IMR-90 (cell line): ENCODE measurements at regions not wholly inside any gene's neighbourhood (a gene's known extent, or its start where the extent isn't known, plus 50 kb on each side); places are given as distances from the start of the nearest gene placed in this dataset.

Source experiments
- ATAC-seq: fragments of 200-7000 bp; cut with Tn5 transposase; 2 replicates; pipeline ENCODE4 v1.9.1; 2020; ENCODE audit warnings: low read depth, mild to moderate bottlenecking, moderate library complexity
- BruUV-seq: library from RNA; stranded (reverse); fragments of 400-500 nt; replicated peaks from 2 replicates; lab custom pipeline; 2021; lab: Mats Ljungman, UMichigan
- CTCF ChIA-PET: fragments of 300-600 bp; formaldehyde crosslinking; extraction: SDS; loops from one replicate; lab custom pipeline; 2021; ENCODE audit warnings: antibody characterized with exemption; lab: Yijun Ruan, JAX
- POLR2A ChIA-PET: fragments of 300-600 bp; sonication (Branson Sonifier 250); formaldehyde crosslinking; loops from one replicate; lab custom pipeline; 2022; ENCODE audit warnings: antibody characterized with exemption; ENCODE audit not compliant: unreplicated experiment; lab: Charles Lee
- DNase-seq: peaks from one replicate; pipeline ENCODE4 v3.0.0; 2013
- H2AFZ ChIP-seq: replicated peaks from 2 replicates; pipeline ENCODE3; 2013; ENCODE audit warnings: low read length, mild to moderate bottlenecking; ENCODE audit not compliant: poor library complexity
- H2AK5ac ChIP-seq: 2 replicates; pipeline ENCODE4 v1.6.1; 2013; ENCODE audit warnings: low read depth, low read length, inconsistent platforms
- H2AK9ac ChIP-seq: replicated peaks from 2 replicates; pipeline ENCODE3; 2013; ENCODE audit warnings: mild to moderate bottlenecking, low read depth, low read length, moderate library complexity; ENCODE audit not compliant: poor library complexity
- H2BK120ac ChIP-seq: 2 replicates; pipeline ENCODE4 v1.6.1; 2013; ENCODE audit warnings: low read depth, low read length, inconsistent platforms
- H2BK15ac ChIP-seq: 3 replicates; pipeline ENCODE4 v1.6.1; 2013; ENCODE audit warnings: low read depth, low read length, inconsistent platforms
- H2BK20ac ChIP-seq: 2 replicates; pipeline ENCODE4 v1.6.1; 2013; ENCODE audit warnings: low read depth, mild to moderate bottlenecking, inconsistent platforms, low read length, moderate library complexity
- H2BK5ac ChIP-seq: 2 replicates; pipeline ENCODE4 v1.6.1; 2013; ENCODE audit warnings: mild to moderate bottlenecking, low read depth, low read length, inconsistent platforms; ENCODE audit not compliant: poor library complexity, severe bottlenecking
- H3K14ac ChIP-seq: replicated peaks from 2 replicates; pipeline ENCODE4 v1.6.1; 2013; ENCODE audit warnings: low read depth, low read length, inconsistent platforms
- H3K18ac ChIP-seq: 2 replicates; pipeline ENCODE4 v1.6.1; 2013; ENCODE audit warnings: low read depth, low read length, control low read depth
- H3K23ac ChIP-seq: 2 replicates; pipeline ENCODE4 v1.6.1; 2013; ENCODE audit warnings: low read depth, low read length, inconsistent platforms
- H3K27ac ChIP-seq: 2 replicates; pipeline ENCODE4 v1.5.1; 2013; ENCODE audit warnings: mild to moderate bottlenecking, control low read depth, low read length; ENCODE audit not compliant: insufficient read depth
- H3K27me3 ChIP-seq: 2 replicates; pipeline ENCODE4 v1.6.1; 2013; ENCODE audit warnings: low read length; ENCODE audit not compliant: control insufficient read depth, insufficient read depth
- H3K36me3 ChIP-seq: 2 replicates; pipeline ENCODE4 v1.6.1; 2013; ENCODE audit warnings: low read length, mixed read lengths; ENCODE audit not compliant: control insufficient read depth, insufficient read depth
- H3K4ac ChIP-seq: 2 replicates; pipeline ENCODE4 v1.6.1; 2013; ENCODE audit warnings: low read depth, low read length, inconsistent platforms
- H3K4me1 ChIP-seq: 2 replicates; pipeline ENCODE4 v1.6.1; 2013; ENCODE audit warnings: low read length, mixed read lengths; ENCODE audit not compliant: control insufficient read depth, insufficient read depth
- H3K4me2 ChIP-seq: 2 replicates; pipeline ENCODE4 v1.6.1; 2013; ENCODE audit warnings: low read depth, mild to moderate bottlenecking, control low read depth, low read length, moderate library complexity
- H3K4me3 ChIP-seq: 2 replicates; pipeline ENCODE4 v1.5.1; 2013; ENCODE audit warnings: low read depth, mild to moderate bottlenecking, control low read depth, low read length, moderate library complexity; ENCODE audit not compliant: insufficient read depth
- H3K56ac ChIP-seq: 2 replicates; pipeline ENCODE4 v1.6.1; 2013; ENCODE audit warnings: low read length, inconsistent platforms; ENCODE audit not compliant: insufficient read depth; ENCODE audit errors: extremely low read depth
- H3K79me1 ChIP-seq, 2 experiments: 2 replicates each; pipeline ENCODE4 v1.6.1; 2013; ENCODE audit warnings: low read length in 2 of 2, inconsistent platforms in 1 of 2, low read depth in 1 of 2
- H3K9ac ChIP-seq: 2 replicates; pipeline ENCODE4 v1.6.1; 2013; ENCODE audit warnings: low read depth, low read length, control low read depth
- H3K9me1 ChIP-seq: 2 replicates; pipeline ENCODE4 v1.6.1; 2013; ENCODE audit warnings: low read length, inconsistent platforms; ENCODE audit not compliant: insufficient read depth
- H3K9me3 ChIP-seq: 2 replicates; pipeline ENCODE4 v1.6.1; 2013; ENCODE audit warnings: low read length; ENCODE audit not compliant: control insufficient read depth, insufficient read depth
- H4K20me1 ChIP-seq: 2 replicates; pipeline ENCODE4 v1.6.1; 2013; ENCODE audit warnings: low read length, inconsistent platforms; ENCODE audit not compliant: insufficient read depth
- H4K5ac ChIP-seq: 2 replicates; pipeline ENCODE4 v1.6.1; 2013; ENCODE audit warnings: mild to moderate bottlenecking, low read depth, low read length, control low read depth
- H4K8ac ChIP-seq, 2 experiments: 2 replicates each; pipeline ENCODE4 v1.6.1; 2013; ENCODE audit warnings: low read depth in 2 of 2, low read length in 2 of 2, control low read depth in 1 of 2, inconsistent platforms in 1 of 2
- H4K91ac ChIP-seq: 2 replicates; pipeline ENCODE4 v1.6.1; 2013; ENCODE audit warnings: low read depth, low read length, inconsistent platforms; ENCODE audit not compliant: insufficient read depth
- CEBPB ChIP-seq: IDR thresholded peaks from 2 replicates; pipeline ENCODE4 v1.6.1; 2012; ENCODE audit warnings: low read depth, low read length, improper control_type of control experiment
- FOS ChIP-seq: fragments of 150-350 bp; IDR thresholded peaks from 2 replicates; pipeline ENCODE4 v1.6.1; 2016; ENCODE audit warnings: low read depth, low read length
- MAFK ChIP-seq: IDR thresholded peaks from 2 replicates; pipeline ENCODE4 v1.6.1; 2012; ENCODE audit warnings: low read depth, low read length, improper control_type of control experiment
- MAZ ChIP-seq: IDR thresholded peaks from 2 replicates; pipeline ENCODE4 v1.6.1; 2012; ENCODE audit warnings: low read depth, mild to moderate bottlenecking, low read length, improper control_type of control experiment, moderate library complexity, borderline replicate concordance
- MXI1 ChIP-seq: IDR thresholded peaks from 2 replicates; pipeline ENCODE4 v1.6.1; 2012; ENCODE audit warnings: low read depth, mild to moderate bottlenecking, low read length, moderate library complexity, borderline replicate concordance
- NFE2L2 ChIP-seq: fragments of 150-350 bp; IDR thresholded peaks from 2 replicates; pipeline ENCODE4 v1.6.1; 2016; ENCODE audit warnings: low read depth, mild to moderate bottlenecking, low read length
- RCOR1 ChIP-seq: IDR thresholded peaks from 2 replicates; pipeline ENCODE4 v1.6.1; 2012; ENCODE audit warnings: mild to moderate bottlenecking, low read length, improper control_type of control experiment; ENCODE audit not compliant: insufficient replicate concordance
- SMC3 ChIP-seq: fragments of 150-350 bp; IDR thresholded peaks from 2 replicates; pipeline ENCODE4 v1.6.1; 2016; ENCODE audit warnings: low read depth, mild to moderate bottlenecking, antibody characterized with exemption, low read length, moderate library complexity
- WGBS, 2 experiments: methylation state at CpG; one replicate each; pipeline versions ENCODE4 v1.1.5 to v1.1.7; 2013; ENCODE audit warnings: missing lambda C conversion rate in 2 of 2; ENCODE audit not compliant: insufficient read length in 1 of 2; ENCODE audit errors: extremely low coverage in 2 of 2; 5-methylcytosine and 5-hydroxymethylcytosine counted together
- dilution Hi-C: fragments of 300-500 bp; cut with HindIII; formaldehyde crosslinking; loops from one replicate; pipeline ENCODE4 v1.14.3; 2018; ENCODE audit warnings: low sequenced_read_pairs; ENCODE audit not compliant: unreplicated experiment
- in situ Hi-C: fragments of 300-500 bp; cut with MboI; formaldehyde crosslinking; loops from 3 replicates; pipeline ENCODE4 v1.14.3; 2019; ENCODE audit warnings: low sequenced_read_pairs, inconsistent platforms, mixed read lengths
- intact Hi-C: fragments of 100-400 bp; cut with micrococcal nuclease; formaldehyde crosslinking; loops from 2 replicates; pipeline ENCODE4 v1.10.0; 2022
- TF ChIP-seq, protein P1 (sequence below): fragments of 150-350 bp; IDR thresholded peaks from 2 replicates; pipeline ENCODE4 v1.6.1; 2016; ENCODE audit warnings: low read depth, mild to moderate bottlenecking, low read length, moderate library complexity, borderline replicate concordance

DNA sequence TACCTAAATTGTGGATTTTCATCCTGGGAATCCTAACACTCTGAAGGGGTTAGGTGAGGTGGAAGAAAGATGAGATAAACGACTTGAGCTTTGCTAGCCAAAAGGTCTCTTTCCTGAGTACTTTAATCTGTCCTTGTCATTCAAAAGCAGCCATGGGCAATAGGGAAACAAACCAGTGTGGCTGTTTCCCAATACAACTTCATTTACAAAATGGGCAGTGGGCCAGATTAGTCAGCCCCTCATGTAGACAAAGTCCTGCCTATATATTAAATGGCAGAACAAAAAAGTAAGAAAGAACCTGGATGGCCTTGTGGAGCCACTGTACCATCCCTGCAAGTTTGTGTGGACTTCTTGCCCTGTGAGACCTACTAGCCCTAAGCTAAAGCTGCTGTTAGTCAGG is 51.0 kb upstream of the NFIL3 start:
- Histone ChIP-seq H2BK120ac (no peak overlapping the region), H3K18ac (no peak overlapping the region), H2AK9ac (no peak overlapping the region), H3K27ac (no peak overlapping the region), H3K4ac (no peak overlapping the region), H3K14ac (no peak overlapping the region), H3K4me1 (no peaks in the 10 kb centered on the region), H3K9me3 (peaks cover 3% of the 10 kb centered on the region), H3K79me1 (no peaks in the 10 kb centered on the region), H4K20me1 (no peaks in the 10 kb centered on the region), H2BK20ac (no peak overlapping the region), H3K4me2 (no peak overlapping the region), H3K56ac (no peak overlapping the region), H4K5ac (no peak overlapping the region), H2BK15ac (no peak overlapping the region), H4K91ac (no peak overlapping the region), H2AFZ (no peak overlapping the region), H3K9ac (no peak overlapping the region), H3K27me3 (no peaks in the 10 kb centered on the region), H3K4me3 (no peak overlapping the region), H4K8ac (no peak overlapping the region), H2AK5ac (no peak overlapping the region), H3K36me3 (no peaks in the 10 kb centered on the region), H3K23ac (no peak overlapping the region), H3K9me1 (peaks cover 3% of the 10 kb centered on the region; the same call in 1 of the 2 replicates), H2BK5ac (no peak overlapping the region)
- ChIA-PET CTCF (no interaction called here), POLR2A (no interaction called here)
- TF ChIP-seq MXI1 (no peak), CEBPB (peak; percentile 50; the same call in 1 of the 2 replicates), MAZ (no peak), MAFK (no peak), FOS (no peak), RCOR1 (no peak), SMC3 (no peak), NFE2L2 (no peak)
- TF ChIP-seq, protein P1, sequence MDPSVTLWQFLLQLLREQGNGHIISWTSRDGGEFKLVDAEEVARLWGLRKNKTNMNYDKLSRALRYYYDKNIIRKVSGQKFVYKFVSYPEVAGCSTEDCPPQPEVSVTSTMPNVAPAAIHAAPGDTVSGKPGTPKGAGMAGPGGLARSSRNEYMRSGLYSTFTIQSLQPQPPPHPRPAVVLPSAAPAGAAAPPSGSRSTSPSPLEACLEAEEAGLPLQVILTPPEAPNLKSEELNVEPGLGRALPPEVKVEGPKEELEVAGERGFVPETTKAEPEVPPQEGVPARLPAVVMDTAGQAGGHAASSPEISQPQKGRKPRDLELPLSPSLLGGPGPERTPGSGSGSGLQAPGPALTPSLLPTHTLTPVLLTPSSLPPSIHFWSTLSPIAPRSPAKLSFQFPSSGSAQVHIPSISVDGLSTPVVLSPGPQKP, result no peak
- no CpG with 5 or more reads among the region's 1 CpG for WGBS, 2 experiments
- BruUV-seq, result no TSS peak
- in situ Hi-C loops, result no loop called here
- intact Hi-C loops, result no loop called here
- DNase-seq (peak; percentile 73), ATAC-seq (no peak)
- dilution Hi-C loops, result no loop called here
